Aorta (tissue), 5 donors: ENCODE measurements at regions not wholly inside any gene's neighbourhood (a gene's known extent, or its start where the extent isn't known, plus 50 kb on each side); places are given as distances from the start of the nearest gene placed in this dataset.

ENCODE experiments used
- ATAC-seq: fragments of 200-7000 bp; cut with Tn5 transposase; one replicate; pipeline ENCODE4 v1.9.1; 2022; ENCODE audit warnings: moderate library complexity; ENCODE audit not compliant: low FRiP score
- DNase-seq, 2 donors: peaks; one replicate each; pipeline ENCODE4 v3.0.0-alpha.2; 2020
- H3K27ac ChIP-seq, 2 donors: one replicate each; pipeline ENCODE4 v1.5.1; 2013; ENCODE audit warnings: low read length in 2 of 2, mild to moderate bottlenecking in 2 of 2, moderate library complexity in 2 of 2, control low read depth in 1 of 2, inconsistent platforms in 1 of 2, low read depth in 1 of 2
- H3K27me3 ChIP-seq, 2 donors: one replicate each; pipeline ENCODE4 v1.6.1; 2013; ENCODE audit warnings: control low read depth in 1 of 2, low read length in 1 of 2, mild to moderate bottlenecking in 1 of 2, moderate library complexity in 1 of 2; ENCODE audit not compliant: insufficient read depth in 2 of 2, control insufficient read depth in 1 of 2
- H3K36me3 ChIP-seq, 2 donors: one replicate each; pipeline ENCODE4 v1.6.1; 2013; ENCODE audit warnings: control low read depth in 1 of 2, low read length in 1 of 2, mild to moderate bottlenecking in 1 of 2; ENCODE audit not compliant: insufficient read depth in 2 of 2, control insufficient read depth in 1 of 2
- H3K4me1 ChIP-seq, 2 donors: one replicate each; pipeline ENCODE4 v1.6.1; 2013; ENCODE audit warnings: low read length in 2 of 2, control low read depth in 1 of 2, mild to moderate bottlenecking in 1 of 2, moderate library complexity in 1 of 2; ENCODE audit not compliant: insufficient read depth in 2 of 2, control insufficient read depth in 1 of 2
- H3K4me3 ChIP-seq, 2 donors: one replicate each; pipeline ENCODE4 v1.5.1; 2013; ENCODE audit warnings: low read length in 2 of 2, control low read depth in 1 of 2, mild to moderate bottlenecking in 1 of 2
- H3K9me3 ChIP-seq: one replicate; pipeline ENCODE4 v1.6.1; 2013; ENCODE audit warnings: mild to moderate bottlenecking, low read length; ENCODE audit not compliant: control insufficient read depth
- WGBS, 2 donors: extraction: QIAGEN DNeasy Blood & Tissue Kit; methylation state at CpG; one replicate each; pipeline ENCODE4 v1.1.7; 2013; 5-methylcytosine and 5-hydroxymethylcytosine counted together
- intact Hi-C, 2 donors: fragments of 100-400 bp; cut with DNase I; formaldehyde crosslinking; loops; one replicate each; pipeline versions ENCODE4 v1.14.2 to v1.15.0; 2022
- donor health status: healthy with polysubstance abuse.
- donor health status: Bipolar disorder and iron deficiency.
- donor health status: DM: no; HTN: no; CAD: no.
- donor health status: DM: no; HTN: no; CAD: no.
- donor health status: DM: yes; HTN: yes; CAD: no.

DNA sequence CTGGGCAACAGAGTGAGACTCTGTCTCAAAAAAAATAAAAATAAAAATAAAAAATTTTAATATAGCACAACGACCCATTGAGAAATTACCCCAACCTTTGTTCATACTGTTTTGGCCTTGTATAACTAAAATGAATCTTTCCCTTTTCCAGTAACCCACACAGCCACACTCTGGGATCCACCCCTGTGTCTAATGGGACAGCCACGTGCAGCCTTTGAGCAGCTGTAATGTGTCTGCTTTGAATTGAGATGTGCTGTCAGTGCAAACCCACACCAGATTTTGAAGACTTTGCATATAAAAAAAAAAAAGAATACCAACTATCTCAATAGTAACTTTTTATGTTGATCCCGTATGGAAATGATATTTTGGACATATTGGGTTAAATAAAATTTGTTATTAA is 112.7 kb upstream of the UBL3 start:
- Histone ChIP-seq H3K36me3 (no peaks in the 10 kb centered on the region), H3K27me3 (no peaks in the 10 kb centered on the region), H3K4me1 (no peaks in the 10 kb centered on the region), H3K27ac (no peak overlapping the region), H3K9me3 (peaks cover 1% of the 10 kb centered on the region), H3K4me3 (no peak overlapping the region)
- DNase-seq = no peak
- intact Hi-C loops = no loop called here
- 69 to 79% methylated on average over 3 of the region's 3 CpGs for WGBS, 2 donors
- ATAC-seq = no peak

DNA sequence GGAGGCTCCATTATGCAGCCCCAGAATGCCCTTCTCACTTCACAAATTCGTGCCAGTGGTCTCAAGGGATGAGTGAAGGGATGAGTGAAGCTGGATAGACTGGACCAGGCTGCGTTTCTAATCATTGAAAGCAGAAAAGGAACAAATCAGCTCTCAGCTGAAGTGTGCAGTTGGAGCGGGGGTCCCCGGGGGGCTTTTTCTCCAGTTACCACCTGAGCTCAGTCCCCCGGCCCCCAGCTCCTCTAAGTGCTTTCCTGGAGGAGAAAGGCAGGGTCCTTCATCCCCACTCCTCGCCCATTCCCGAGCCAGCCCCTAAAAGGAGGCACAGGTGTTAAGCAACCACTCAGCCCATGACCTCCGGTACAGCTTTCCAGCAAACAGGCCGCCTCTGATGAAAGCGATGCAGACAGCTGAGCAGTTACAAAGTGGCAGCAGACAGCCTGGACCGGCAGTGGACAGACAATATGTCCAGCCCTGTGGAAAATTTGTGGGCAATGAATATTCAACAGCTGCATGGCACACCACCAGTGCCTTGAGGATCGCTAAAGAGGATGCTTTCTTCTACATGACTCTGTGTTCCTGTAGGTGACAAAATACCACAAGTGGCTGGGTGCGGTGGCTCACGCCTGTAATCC is 110.7 kb upstream of the UBL3 start:
- intact Hi-C loops = no loop called here
- H3K27ac ChIP-seq = no peak overlapping the region
- 86 to 88% methylated on average over 14 of the region's 14 CpGs for WGBS, 2 donors
- H3K4me3 ChIP-seq = no peak overlapping the region
- peaks cover 1% of the 10 kb centered on the region for H3K9me3 ChIP-seq
- DNase-seq (no peak), ATAC-seq (no peak)
- no peaks in the 10 kb centered on the region for H3K36me3 ChIP-seq
- H3K27me3 ChIP-seq = no peaks in the 10 kb centered on the region
- no peaks in the 10 kb centered on the region for H3K4me1 ChIP-seq

DNA sequence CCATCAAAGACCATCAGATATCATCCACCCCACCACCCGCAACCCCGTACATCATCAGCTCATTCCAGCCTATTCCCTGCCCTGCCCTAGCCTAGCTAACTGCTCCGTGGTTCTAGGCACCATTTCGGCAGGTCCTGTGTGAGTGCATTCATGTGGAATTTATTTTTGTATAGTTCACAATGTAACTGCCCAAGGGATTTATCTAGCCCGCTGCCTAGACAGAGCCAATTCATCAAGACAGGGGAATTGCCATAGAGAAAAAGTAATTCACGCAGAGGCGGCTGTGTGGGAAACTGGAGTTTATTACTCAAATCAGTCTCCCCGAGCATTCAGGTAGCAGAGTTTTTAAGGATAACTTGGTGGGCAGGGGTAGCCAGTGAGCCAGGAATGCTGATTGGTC is 109.2 kb upstream of the UBL3 start:
- H3K9me3 ChIP-seq = peaks cover 1% of the 10 kb centered on the region
- no peaks in the 10 kb centered on the region for H3K4me1 ChIP-seq
- H3K36me3 ChIP-seq = no peaks in the 10 kb centered on the region
- intact Hi-C loops = no loop called here
- DNase-seq = no peak
- no peak overlapping the region for H3K27ac ChIP-seq
- WGBS, 2 donors = 52 to 71% methylated on average over 8 of the region's 8 CpGs
- ATAC-seq = no peak
- H3K4me3 ChIP-seq = no peak overlapping the region
- no peaks in the 10 kb centered on the region for H3K27me3 ChIP-seq

DNA sequence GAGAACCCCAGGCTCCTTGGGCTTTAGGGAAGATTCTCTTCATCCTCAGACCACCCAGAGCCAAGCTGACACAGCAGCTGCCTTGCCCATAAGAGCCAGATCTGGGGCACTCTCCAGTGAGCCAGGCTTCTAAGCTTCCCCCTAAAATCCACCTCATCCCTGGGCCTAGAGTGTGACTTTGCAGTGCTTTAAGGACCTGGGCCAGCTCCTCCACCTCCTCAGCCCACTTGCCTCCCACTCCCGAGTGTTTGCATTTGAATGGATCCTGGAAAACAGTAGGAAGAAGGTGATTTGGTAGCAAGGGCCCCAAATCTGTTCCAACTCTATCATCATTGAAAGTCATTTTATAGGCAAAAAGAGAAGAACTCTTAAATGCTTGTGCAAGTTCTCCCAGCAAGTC is 108.7 kb upstream of the UBL3 start:
- 53 to 74% methylated on average over 1 of the region's 1 CpG for WGBS, 2 donors
- intact Hi-C loops = no loop called here
- no peak for ATAC-seq
- Histone ChIP-seq H3K4me1 (no peaks in the 10 kb centered on the region), H3K27ac (no peak overlapping the region), H3K4me3 (no peak overlapping the region), H3K36me3 (no peaks in the 10 kb centered on the region), H3K27me3 (no peaks in the 10 kb centered on the region), H3K9me3 (peaks cover 1% of the 10 kb centered on the region)
- DNase-seq = no peak

DNA sequence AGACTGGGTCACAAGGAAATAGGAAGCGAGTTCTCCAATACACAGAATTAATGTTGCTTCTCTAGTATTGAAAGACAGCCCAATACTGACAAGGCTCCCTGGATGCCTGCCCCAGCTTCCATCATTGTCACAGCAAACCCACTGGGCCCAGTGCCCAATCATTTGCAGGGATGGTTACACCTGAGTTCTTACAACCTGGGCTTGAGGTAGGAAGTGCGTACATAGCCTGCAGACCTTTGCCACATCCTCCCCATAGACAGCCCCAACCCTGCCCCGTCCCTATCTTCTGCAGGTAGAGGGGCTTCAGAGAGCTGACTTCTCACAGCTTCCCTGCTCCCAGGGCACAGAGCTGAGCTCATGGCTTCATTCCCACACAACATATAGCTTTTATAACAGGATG is 108.1 kb upstream of the UBL3 start:
- no peak for DNase-seq
- H3K9me3 ChIP-seq = peaks cover 1% of the 10 kb centered on the region
- H3K4me1 ChIP-seq = no peaks in the 10 kb centered on the region
- H3K36me3 ChIP-seq = no peaks in the 10 kb centered on the region
- no peak overlapping the region for H3K4me3 ChIP-seq
- H3K27ac ChIP-seq = no peak overlapping the region
- WGBS, 2 donors = 93 to 97% methylated on average over 3 of the region's 3 CpGs
- no peak for ATAC-seq
- intact Hi-C loops = no loop called here
- H3K27me3 ChIP-seq = no peaks in the 10 kb centered on the region

DNA sequence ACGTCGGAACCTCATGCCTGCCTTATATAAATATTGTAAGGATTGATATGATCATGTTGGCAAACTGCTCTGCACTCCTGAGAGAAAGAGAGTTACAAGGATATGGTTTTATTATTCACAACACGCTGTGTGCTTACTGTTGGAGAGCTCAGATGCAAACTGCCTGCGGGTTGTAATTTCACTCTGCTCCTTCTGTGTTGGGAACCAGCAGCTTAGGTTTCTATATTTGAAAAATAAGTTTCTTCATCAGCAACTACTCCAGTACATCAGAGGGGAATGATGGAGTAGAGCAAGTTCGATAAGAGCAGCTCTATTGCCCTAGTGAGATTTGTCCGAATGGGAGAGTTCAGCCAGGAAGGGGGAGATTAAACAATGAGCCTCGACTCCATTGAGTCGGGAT is 106.9 kb upstream of the UBL3 start:
- no peak overlapping the region for H3K27ac ChIP-seq
- DNase-seq (no peak), ATAC-seq (no peak)
- H3K4me1 ChIP-seq = no peaks in the 10 kb centered on the region
- H3K9me3 ChIP-seq = peaks cover 1% of the 10 kb centered on the region
- H3K36me3 ChIP-seq = no peaks in the 10 kb centered on the region
- intact Hi-C loops = no loop called here
- no peaks in the 10 kb centered on the region for H3K27me3 ChIP-seq
- no peak overlapping the region for H3K4me3 ChIP-seq
- 36 to 41% methylated on average over 8 of the region's 8 CpGs for WGBS, 2 donors

DNA sequence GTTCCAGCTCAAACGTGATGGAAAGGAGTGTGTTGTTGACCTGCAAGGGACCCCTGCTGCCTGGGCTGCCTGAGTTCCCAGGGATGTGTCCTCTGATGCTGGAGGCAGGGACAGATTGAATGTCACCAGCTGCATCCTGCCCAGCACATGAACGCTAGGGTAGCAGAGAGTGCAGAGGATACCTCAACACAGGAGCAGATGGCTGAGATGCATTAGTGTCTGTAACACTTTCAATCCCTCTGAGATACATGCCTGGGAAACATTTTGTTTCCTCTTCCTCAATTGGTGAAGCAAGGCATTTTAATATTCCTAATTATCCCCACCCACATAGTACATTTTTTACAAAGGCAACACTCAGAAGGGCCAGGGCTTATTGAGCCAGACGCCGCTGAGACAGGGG is 106.4 kb upstream of the UBL3 start:
- 25 to 32% methylated on average over 4 of the region's 4 CpGs for WGBS, 2 donors
- Histone ChIP-seq H3K4me1 (no peaks in the 10 kb centered on the region), H3K36me3 (no peaks in the 10 kb centered on the region), H3K27ac (no peak overlapping the region), H3K9me3 (peaks cover 1% of the 10 kb centered on the region), H3K4me3 (no peak overlapping the region), H3K27me3 (no peaks in the 10 kb centered on the region)
- intact Hi-C loops = no loop called here
- no peak for DNase-seq
- no peak for ATAC-seq

DNA sequence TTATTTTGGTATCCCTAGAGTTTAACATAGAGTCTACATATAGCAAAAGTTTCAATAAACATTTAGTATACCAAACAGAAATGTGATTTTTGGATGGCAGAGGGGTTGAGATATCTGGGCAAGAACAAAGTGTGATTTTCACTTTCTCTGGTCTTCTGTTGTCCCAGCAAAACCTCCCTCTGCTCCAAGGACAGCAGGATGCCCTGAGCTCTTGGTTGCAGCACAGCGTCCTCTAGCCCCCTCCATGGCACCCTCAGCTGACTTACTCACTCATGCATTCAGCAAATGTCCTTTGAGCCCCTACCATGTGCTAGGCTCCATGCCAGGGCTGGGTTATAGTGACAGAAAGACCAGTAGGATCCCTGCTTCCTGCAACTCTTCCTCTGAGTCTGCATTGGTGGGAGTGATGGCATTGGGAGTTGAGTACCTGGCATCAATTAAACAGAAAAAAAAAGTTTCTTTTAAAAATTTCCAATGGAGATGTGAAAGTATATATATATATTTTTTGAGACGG is 104.8 kb upstream of the UBL3 start:
- Histone ChIP-seq H3K27ac (no peak overlapping the region), H3K9me3 (no peaks in the 10 kb centered on the region), H3K36me3 (no peaks in the 10 kb centered on the region), H3K4me3 (no peak overlapping the region), H3K27me3 (no peaks in the 10 kb centered on the region), H3K4me1 (no peaks in the 10 kb centered on the region)
- intact Hi-C loops = no loop called here
- ATAC-seq (no peak), DNase-seq (no peak)
- WGBS, 2 donors = 57 to 80% methylated on average over 2 of the region's 2 CpGs

DNA sequence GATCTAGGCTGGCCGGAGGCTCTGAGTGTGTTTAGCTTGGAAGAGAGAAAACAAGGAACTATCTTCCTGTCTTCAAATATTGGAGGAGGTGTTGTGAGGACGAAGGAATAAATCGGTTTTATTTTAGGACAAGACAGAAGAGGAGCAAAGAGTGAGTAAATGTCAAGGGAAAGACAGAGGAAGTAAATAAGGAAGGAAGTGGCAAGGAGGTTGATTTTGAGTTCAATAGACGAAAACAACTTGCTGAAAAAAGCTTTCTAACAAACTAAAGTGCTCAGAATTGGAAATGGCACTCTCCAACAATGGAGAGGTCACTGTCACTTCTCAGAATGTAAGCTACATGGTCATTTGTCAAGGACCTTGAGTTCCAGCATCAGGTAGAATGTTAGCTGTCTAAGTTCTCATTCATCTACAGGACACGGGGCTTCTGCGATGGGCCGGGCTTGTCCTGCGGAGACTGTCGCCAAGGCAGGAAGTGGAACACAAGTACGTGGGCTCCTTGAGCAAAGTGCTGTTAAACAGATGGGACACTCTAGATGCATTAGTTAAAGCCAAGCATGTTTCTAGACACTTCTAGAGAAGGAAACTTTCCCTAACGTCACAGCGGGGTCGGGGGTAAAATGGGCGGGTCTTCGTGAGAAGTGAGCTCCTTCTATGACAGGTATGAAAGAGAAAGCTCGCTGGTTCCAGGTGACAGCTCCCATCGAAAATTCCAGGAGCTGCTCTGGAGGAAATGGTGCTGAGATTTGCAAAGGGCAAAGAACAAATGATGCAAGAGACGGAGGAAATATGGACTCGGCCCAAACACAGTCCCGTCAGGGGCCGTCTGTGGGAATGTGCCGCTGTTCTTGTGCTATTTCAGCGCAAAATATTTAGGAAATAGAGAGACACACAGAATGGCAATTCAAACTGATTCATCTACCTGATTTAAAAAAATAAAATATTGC is 103.9 kb upstream of the UBL3 start:
- H3K4me1 ChIP-seq = no peaks in the 10 kb centered on the region
- ATAC-seq (no peak), DNase-seq (no peak)
- no peaks in the 10 kb centered on the region for H3K9me3 ChIP-seq
- no peak overlapping the region for H3K27ac ChIP-seq
- H3K27me3 ChIP-seq = no peaks in the 10 kb centered on the region
- intact Hi-C loops = no loop called here
- H3K36me3 ChIP-seq = no peaks in the 10 kb centered on the region
- H3K4me3 ChIP-seq = no peak overlapping the region
- 75 to 76% methylated on average over 23 of the region's 23 CpGs for WGBS, 2 donors
